SK-N-SH (cell line): ENCODE measurements at regions not wholly inside any gene's neighbourhood (a gene's known extent, or its start where the extent isn't known, plus 50 kb on each side); places are given as distances from the start of the nearest gene placed in this dataset.

Experiments used
- CTCF ChIA-PET: fragments of 300-600, 350-600 bp; formaldehyde crosslinking; extraction: SDS; loops from one replicate; lab custom pipeline; 2021; lab: Yijun Ruan, JAX
- POLR2A ChIA-PET: fragments of 350-600 bp; sonication (Branson Sonifier 250); formaldehyde crosslinking; extraction: SDS; loops from one replicate; lab custom pipeline; 2020; ENCODE audit warnings: antibody characterized with exemption, inconsistent platforms; lab: Yijun Ruan, JAX
- DNase-seq: peaks from one replicate; pipeline ENCODE4 v3.0.0; 2012
- H2AFZ ChIP-seq: fragments of 200-600 bp; sonication (generic); 2 replicates; pipeline ENCODE4 v1.8.1; 2016; ENCODE audit warnings: antibody characterized with exemption, mild to moderate bottlenecking, low read depth
- H3F3A ChIP-seq: fragments of 200-600 bp; sonication (generic); replicated peaks from 2 replicates; pipeline ENCODE3; 2016; ENCODE audit warnings: antibody characterized with exemption, mild to moderate bottlenecking; ENCODE audit not compliant: insufficient read depth
- H3K27ac ChIP-seq, 2 experiments: fragments of 200-500 bp in 1 of 2; fragments of 200-600 bp in 1 of 2; sonication (Bioruptor generic) in 1 of 2; sonication (generic), shearing (Covaris generic) in 1 of 2; 2 replicates each; pipeline versions ENCODE4 v1.5.1 to v1.6.1; 2014 to 2016; ENCODE audit warnings: low read depth in 2 of 2, inconsistent platforms in 1 of 2, low read length in 1 of 2, mild to moderate bottlenecking in 1 of 2, mixed read lengths in 1 of 2
- H3K27me3 ChIP-seq: fragments of 200-600 bp; sonication (generic), shearing (Covaris generic); 2 replicates; pipeline ENCODE4 v1.6.1; 2016; ENCODE audit warnings: mixed run types; ENCODE audit not compliant: insufficient read depth
- H3K36me3 ChIP-seq, 2 experiments: fragments of 200-500 bp in 1 of 2; fragments of 200-600 bp in 1 of 2; sonication (Bioruptor generic) in 1 of 2; sonication (generic) in 1 of 2; replicated peaks in 1 of 2; 2 replicates each; pipeline versions ENCODE3 to v1.5.1; 2014 to 2016; ENCODE audit warnings: low read length in 1 of 2, mild to moderate bottlenecking in 1 of 2; ENCODE audit not compliant: insufficient read depth in 2 of 2, control insufficient read depth in 1 of 2
- H3K4me1 ChIP-seq, 2 experiments: fragments of 200-500 bp in 1 of 2; fragments of 200-600 bp in 1 of 2; sonication (Bioruptor generic) in 1 of 2; sonication (generic), shearing (Covaris generic) in 1 of 2; 2 replicates each; pipeline versions ENCODE4 v1.5.1 to v1.6.1; 2014 to 2016; ENCODE audit warnings: low read depth in 1 of 2, low read length in 1 of 2, mixed run types in 1 of 2; ENCODE audit not compliant: insufficient read depth in 2 of 2, control insufficient read depth in 1 of 2
- H3K4me2 ChIP-seq: fragments of 200-600 bp; sonication (generic), shearing (Covaris generic); 2 replicates; pipeline ENCODE4 v1.6.1; 2017; ENCODE audit warnings: mixed run types
- H3K4me3 ChIP-seq, 2 experiments: fragments of 200-500 bp in 1 of 2; fragments of 200-600 bp in 1 of 2; sonication (Bioruptor generic) in 1 of 2; sonication (generic), shearing (Covaris generic) in 1 of 2; 2 replicates each; pipeline versions ENCODE4 v1.5.1 to v1.8.1; 2014 to 2016; ENCODE audit warnings: low read depth in 2 of 2, inconsistent platforms in 1 of 2, low read length in 1 of 2, mild to moderate bottlenecking in 1 of 2, mixed read lengths in 1 of 2, moderate library complexity in 1 of 2
- H3K79me2 ChIP-seq: fragments of 200-600 bp; sonication (generic); 2 replicates; pipeline ENCODE4 v1.8.1; 2017; ENCODE audit warnings: mild to moderate bottlenecking; ENCODE audit not compliant: insufficient read depth
- H3K9ac ChIP-seq: fragments of 200-600 bp; sonication (generic); 2 replicates; pipeline ENCODE4 v1.6.1; 2017; ENCODE audit warnings: mixed run types
- H3K9me2 ChIP-seq: fragments of 200-600 bp; sonication (generic); 2 replicates; pipeline ENCODE4 v1.6.1; 2017; ENCODE audit warnings: mixed run types
- H3K9me3 ChIP-seq: fragments of 200-600 bp; sonication (generic); 2 replicates; pipeline ENCODE4 v1.6.1; 2017; ENCODE audit warnings: mixed run types, mild to moderate bottlenecking, moderate library complexity
- H4K20me1 ChIP-seq: fragments of 200-600 bp; sonication (generic); 2 replicates; pipeline ENCODE4 v1.6.1; 2017; ENCODE audit warnings: mild to moderate bottlenecking, mixed run types; ENCODE audit not compliant: insufficient read depth
- CHD2 ChIP-seq: fragments of 150-350 bp; IDR thresholded peaks from 2 replicates; pipeline ENCODE4 v1.6.1; 2018; ENCODE audit warnings: low read length; ENCODE audit not compliant: partially characterized antibody
- EP300 ChIP-seq, 2 experiments: IDR thresholded peaks; 2 replicates each; pipeline versions ENCODE4 v1.4.0 to v1.6.1; 2012; ENCODE audit warnings: borderline replicate concordance in 1 of 2, low read depth in 1 of 2, low read length in 1 of 2
- FOSL2 ChIP-seq: IDR thresholded peaks from 2 replicates; pipeline ENCODE4 v1.4.0; 2012; ENCODE audit warnings: low read depth, mild to moderate bottlenecking, moderate library complexity, borderline replicate concordance
- FOXM1 ChIP-seq: IDR thresholded peaks from 2 replicates; pipeline ENCODE4 v1.4.0; 2012; ENCODE audit warnings: low read depth, mild to moderate bottlenecking
- MEF2A ChIP-seq: IDR thresholded peaks from 2 replicates; pipeline ENCODE4 v1.4.0; 2012; ENCODE audit warnings: low read depth, borderline replicate concordance
- MXI1 ChIP-seq: IDR thresholded peaks from 2 replicates; pipeline ENCODE4 v1.6.1; 2012; ENCODE audit warnings: mild to moderate bottlenecking, low read depth, low read length, improper control_type of control experiment
- NFIC ChIP-seq: IDR thresholded peaks from 2 replicates; pipeline ENCODE4 v1.4.0; 2012; ENCODE audit warnings: borderline replicate concordance
- NRF1 ChIP-seq: IDR thresholded peaks from 2 replicates; pipeline ENCODE4 v1.6.1; 2012; ENCODE audit warnings: low read depth, mild to moderate bottlenecking, low read length
- POLR2AphosphoS5 ChIP-seq: IDR thresholded peaks from 2 replicates; pipeline ENCODE4 v1.6.1; 2012; ENCODE audit warnings: low read depth, low read length
- RAD21 ChIP-seq: IDR thresholded peaks from 2 replicates; pipeline ENCODE4 v1.6.1; 2012; ENCODE audit warnings: mild to moderate bottlenecking, low read length
- SMC3 ChIP-seq: IDR thresholded peaks from 2 replicates; pipeline ENCODE4 v1.6.1; 2012; ENCODE audit warnings: low read depth, low read length, improper control_type of control experiment
- TEAD4 ChIP-seq: IDR thresholded peaks from 2 replicates; pipeline ENCODE4 v1.4.0; 2012; ENCODE audit warnings: mild to moderate bottlenecking, borderline replicate concordance; ENCODE audit not compliant: insufficient read depth
- WGBS: methylation state at CpG from one replicate; pipeline ENCODE4 v1.1.6; 2017; ENCODE audit warnings: low lambda C conversion rate; 5-methylcytosine and 5-hydroxymethylcytosine counted together
- TF ChIP-seq, protein P1 (sequence below): fragments of 150-350 bp; IDR thresholded peaks from 2 replicates; pipeline ENCODE4 v1.6.1; 2017; ENCODE audit warnings: antibody characterized with exemption, low read length, low read depth, borderline replicate concordance
- TF ChIP-seq, protein P2 (sequence below): IDR thresholded peaks from 2 replicates; pipeline ENCODE4 v1.4.0; 2012; ENCODE audit warnings: low read depth, borderline replicate concordance
- TF ChIP-seq, protein P3 (sequence below): fragments of 200-600 bp; sonication (generic); IDR thresholded peaks from 2 replicates; pipeline ENCODE4 v1.6.1; 2017; ENCODE audit warnings: antibody characterized with exemption, mild to moderate bottlenecking, moderate library complexity
- TF ChIP-seq, protein P4 (sequence below): IDR thresholded peaks from 2 replicates; pipeline ENCODE4 v1.4.0; 2012; ENCODE audit warnings: low read depth, borderline replicate concordance

DNA sequence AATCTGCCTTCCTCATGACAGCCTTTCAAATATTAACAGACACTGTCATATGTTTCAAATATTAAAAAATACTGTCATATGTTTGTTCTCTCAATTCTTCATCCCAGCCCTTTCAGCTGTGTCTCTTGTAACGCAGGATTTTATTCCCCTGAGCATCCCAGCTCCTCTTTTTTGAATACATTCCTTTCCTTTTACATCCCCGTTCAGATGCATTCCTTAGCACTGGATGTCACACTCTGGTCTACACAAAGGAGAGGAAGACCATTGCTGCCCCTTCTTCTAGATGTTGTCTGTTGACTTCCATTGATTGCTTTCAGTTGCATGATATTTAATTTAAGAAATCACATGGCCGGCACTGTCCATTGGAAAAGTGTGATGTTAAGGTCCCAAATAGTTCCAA is 117.4 kb upstream of the PAXBP1 start (continued):
- no peak for TF ChIP-seq MEF2A
- TF ChIP-seq NRF1: no peak
- TF ChIP-seq SMC3: no peak
- TF ChIP-seq TEAD4: no peak
- TF ChIP-seq, protein P1, sequence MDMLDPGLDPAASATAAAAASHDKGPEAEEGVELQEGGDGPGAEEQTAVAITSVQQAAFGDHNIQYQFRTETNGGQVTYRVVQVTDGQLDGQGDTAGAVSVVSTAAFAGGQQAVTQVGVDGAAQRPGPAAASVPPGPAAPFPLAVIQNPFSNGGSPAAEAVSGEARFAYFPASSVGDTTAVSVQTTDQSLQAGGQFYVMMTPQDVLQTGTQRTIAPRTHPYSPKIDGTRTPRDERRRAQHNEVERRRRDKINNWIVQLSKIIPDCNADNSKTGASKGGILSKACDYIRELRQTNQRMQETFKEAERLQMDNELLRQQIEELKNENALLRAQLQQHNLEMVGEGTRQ: no peak
- no peak for TF ChIP-seq FOSL2
- no peak for TF ChIP-seq FOXM1
- no peak for TF ChIP-seq EP300 (IDR thresholded peaks at IDR 0.05; ENCODE audit: borderline replicate concordance in 1 of 2, low read depth in 1 of 2, low read length in 1 of 2)

DNA sequence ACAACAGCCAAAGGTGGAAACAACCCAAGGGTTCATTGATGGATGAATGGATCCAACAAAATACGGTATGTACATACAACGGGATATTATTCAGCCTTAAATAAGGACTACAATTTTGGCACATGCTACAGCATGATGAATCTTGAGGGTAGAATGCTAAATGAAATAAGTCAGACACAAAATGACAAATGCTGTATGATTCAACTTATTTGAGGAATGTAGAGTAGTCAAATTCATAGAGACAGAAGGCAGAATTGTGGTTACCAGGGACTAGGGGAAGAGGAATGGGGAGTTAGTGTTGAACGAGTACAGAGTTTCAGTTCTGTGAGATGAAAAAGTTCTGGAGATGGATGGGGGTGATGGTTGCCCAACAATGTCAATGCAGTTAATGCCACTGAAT is 118.0 kb upstream of the PAXBP1 start:
- no peak overlapping the region for H3K27ac ChIP-seq
- H3K9me3 ChIP-seq: no peaks in the 10 kb centered on the region
- no peaks in the 10 kb centered on the region for H3F3A ChIP-seq
- H3K79me2 ChIP-seq: no peaks in the 10 kb centered on the region
- no peak for DNase-seq
- WGBS: 5% methylated on average over 3 of the region's 3 CpGs
- no peaks in the 10 kb centered on the region for H3K9me2 ChIP-seq
- CTCF ChIA-PET: no interaction called here
- no peaks in the 10 kb centered on the region; a peak in 1 of 4 replicates for H3K4me1 ChIP-seq
- TF ChIP-seq RAD21 (no peak), CHD2 (no peak), SMC3 (no peak), POLR2AphosphoS5 (no peak), MXI1 (no peak), MEF2A (no peak), NRF1 (no peak), NFIC (no peak)
- TF ChIP-seq, protein P2, sequence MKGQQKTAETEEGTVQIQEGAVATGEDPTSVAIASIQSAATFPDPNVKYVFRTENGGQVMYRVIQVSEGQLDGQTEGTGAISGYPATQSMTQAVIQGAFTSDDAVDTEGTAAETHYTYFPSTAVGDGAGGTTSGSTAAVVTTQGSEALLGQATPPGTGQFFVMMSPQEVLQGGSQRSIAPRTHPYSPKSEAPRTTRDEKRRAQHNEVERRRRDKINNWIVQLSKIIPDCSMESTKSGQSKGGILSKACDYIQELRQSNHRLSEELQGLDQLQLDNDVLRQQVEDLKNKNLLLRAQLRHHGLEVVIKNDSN: no peak
- TF ChIP-seq, protein P3, sequence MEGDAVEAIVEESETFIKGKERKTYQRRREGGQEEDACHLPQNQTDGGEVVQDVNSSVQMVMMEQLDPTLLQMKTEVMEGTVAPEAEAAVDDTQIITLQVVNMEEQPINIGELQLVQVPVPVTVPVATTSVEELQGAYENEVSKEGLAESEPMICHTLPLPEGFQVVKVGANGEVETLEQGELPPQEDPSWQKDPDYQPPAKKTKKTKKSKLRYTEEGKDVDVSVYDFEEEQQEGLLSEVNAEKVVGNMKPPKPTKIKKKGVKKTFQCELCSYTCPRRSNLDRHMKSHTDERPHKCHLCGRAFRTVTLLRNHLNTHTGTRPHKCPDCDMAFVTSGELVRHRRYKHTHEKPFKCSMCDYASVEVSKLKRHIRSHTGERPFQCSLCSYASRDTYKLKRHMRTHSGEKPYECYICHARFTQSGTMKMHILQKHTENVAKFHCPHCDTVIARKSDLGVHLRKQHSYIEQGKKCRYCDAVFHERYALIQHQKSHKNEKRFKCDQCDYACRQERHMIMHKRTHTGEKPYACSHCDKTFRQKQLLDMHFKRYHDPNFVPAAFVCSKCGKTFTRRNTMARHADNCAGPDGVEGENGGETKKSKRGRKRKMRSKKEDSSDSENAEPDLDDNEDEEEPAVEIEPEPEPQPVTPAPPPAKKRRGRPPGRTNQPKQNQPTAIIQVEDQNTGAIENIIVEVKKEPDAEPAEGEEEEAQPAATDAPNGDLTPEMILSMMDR: no peak
- TF ChIP-seq, protein P4, sequence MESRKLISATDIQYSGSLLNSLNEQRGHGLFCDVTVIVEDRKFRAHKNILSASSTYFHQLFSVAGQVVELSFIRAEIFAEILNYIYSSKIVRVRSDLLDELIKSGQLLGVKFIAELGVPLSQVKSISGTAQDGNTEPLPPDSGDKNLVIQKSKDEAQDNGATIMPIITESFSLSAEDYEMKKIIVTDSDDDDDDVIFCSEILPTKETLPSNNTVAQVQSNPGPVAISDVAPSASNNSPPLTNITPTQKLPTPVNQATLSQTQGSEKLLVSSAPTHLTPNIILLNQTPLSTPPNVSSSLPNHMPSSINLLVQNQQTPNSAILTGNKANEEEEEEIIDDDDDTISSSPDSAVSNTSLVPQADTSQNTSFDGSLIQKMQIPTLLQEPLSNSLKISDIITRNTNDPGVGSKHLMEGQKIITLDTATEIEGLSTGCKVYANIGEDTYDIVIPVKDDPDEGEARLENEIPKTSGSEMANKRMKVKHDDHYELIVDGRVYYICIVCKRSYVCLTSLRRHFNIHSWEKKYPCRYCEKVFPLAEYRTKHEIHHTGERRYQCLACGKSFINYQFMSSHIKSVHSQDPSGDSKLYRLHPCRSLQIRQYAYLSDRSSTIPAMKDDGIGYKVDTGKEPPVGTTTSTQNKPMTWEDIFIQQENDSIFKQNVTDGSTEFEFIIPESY: no peak
- TF ChIP-seq, all 33 proteins: peak for 0
- POLR2A ChIA-PET: no interaction called here
- no peak overlapping the region for H3K4me3 ChIP-seq
- no peak overlapping the region for H3K4me2 ChIP-seq
- no peak overlapping the region for H2AFZ ChIP-seq
- peaks cover 6% of the 10 kb centered on the region; the same call in 1 of the 2 replicates for H3K27me3 ChIP-seq
- H3K9ac ChIP-seq: no peak overlapping the region
- H4K20me1 ChIP-seq: no peaks in the 10 kb centered on the region
- H3K36me3 ChIP-seq: no peaks in the 10 kb centered on the region
